ENCODE measurements at regions not wholly inside any gene's neighbourhood (a gene's known extent, or its start where the extent isn't known, plus 50 kb on each side); places are given as distances from the start of the nearest gene placed in this dataset.

GRCh38 chr5:5667136-5667554, 244.7 kb downstream of the ICE1 start:
- Histone ChIP-seq H3K9me3 (ENCODE audit: severe bottlenecking) (peaks cover 2% of the 10 kb centered on the region), H3K27me3 (ENCODE audit: insufficient read depth, low read depth, severe bottlenecking) (no peaks in the 10 kb centered on the region), H3K4me3 (ENCODE audit: low read depth, low read length) (no peak overlapping the region), H3K27ac (no peak overlapping the region), H3K36me3 (no peaks in the 10 kb centered on the region)
- no peak for TF ChIP-seq CTCF (IDR thresholded peaks at IDR 0.05; ENCODE audit: low read depth, low read length)
- DNase-seq = no peak

GRCh38 chr5:5666369-5666768, 243.9 kb downstream of the ICE1 start:
- Histone ChIP-seq H3K9me3 (ENCODE audit: severe bottlenecking) (peaks cover 5% of the 10 kb centered on the region), H3K4me3 (ENCODE audit: low read depth, low read length) (no peak overlapping the region), H3K27ac (no peak overlapping the region), H3K27me3 (ENCODE audit: insufficient read depth, low read depth, severe bottlenecking) (no peaks in the 10 kb centered on the region), H3K36me3 (no peaks in the 10 kb centered on the region)
- no peak for TF ChIP-seq CTCF (IDR thresholded peaks at IDR 0.05; ENCODE audit: low read depth, low read length)
- no peak for DNase-seq

- no peak for TF ChIP-seq CTCF (IDR thresholded peaks at IDR 0.05; ENCODE audit: low read depth, low read length)
- H3K9me3 ChIP-seq (ENCODE audit: severe bottlenecking) = peaks cover 5% of the 10 kb centered on the region
- no peak overlapping the region for H3K27ac ChIP-seq
- no peaks in the 10 kb centered on the region for H3K36me3 ChIP-seq
- DNase-seq = no peak
- no peak overlapping the region for H3K4me3 ChIP-seq (ENCODE audit: low read depth, low read length)
- no peaks in the 10 kb centered on the region for H3K27me3 ChIP-seq (ENCODE audit: insufficient read depth, low read depth, severe bottlenecking)
Measured at GRCh38 chr5:5666076-5666365, 243.5 kb downstream of the ICE1 start.

- no peaks in the 10 kb centered on the region for H3K27me3 ChIP-seq (ENCODE audit: insufficient read depth, low read depth, severe bottlenecking)
Measured at GRCh38 chr5:5665225-5666075, 243.0 kb downstream of the ICE1 start.

GRCh38 chr5:5658889-5659465, 236.5 kb downstream of the ICE1 start:
- no peaks in the 10 kb centered on the region for H3K36me3 ChIP-seq
- H3K9me3 ChIP-seq (ENCODE audit: severe bottlenecking) = peaks cover 3% of the 10 kb centered on the region
- TF ChIP-seq CTCF (IDR thresholded peaks at IDR 0.05; ENCODE audit: low read depth, low read length) = no peak
- DNase-seq = no peak
- no peak overlapping the region for H3K27ac ChIP-seq
- H3K4me3 ChIP-seq (ENCODE audit: low read depth, low read length) = no peak overlapping the region
- no peaks in the 10 kb centered on the region for H3K27me3 ChIP-seq (ENCODE audit: insufficient read depth, low read depth, severe bottlenecking)

More at GRCh38 chr5:5665225-5666075, 243.0 kb downstream of the ICE1 start:
- Histone ChIP-seq H3K9me3 (ENCODE audit: severe bottlenecking) (peaks cover 5% of the 10 kb centered on the region), H3K27ac (no peak overlapping the region), H3K36me3 (no peaks in the 10 kb centered on the region), H3K4me3 (ENCODE audit: low read depth, low read length) (no peak overlapping the region)
- TF ChIP-seq CTCF (IDR thresholded peaks at IDR 0.05; ENCODE audit: low read depth, low read length) = no peak
- no peak for DNase-seq
